BLaER1 treated with 17β-estradiol and CSF1 and Interleukin-3, amounts not matched to agents 10 nM and 100 nM (cell line): ENCODE measurements at regions not wholly inside any gene's neighbourhood (a gene's known extent, or its start where the extent isn't known, plus 50 kb on each side); places are given as distances from the start of the nearest gene placed in this dataset.

Source experiments
- H3K27ac ChIP-seq, 11 experiments: shearing (Covaris generic); formaldehyde crosslinking; 2 replicates each; pipeline ENCODE4 v1.8.1; 2022
- H3K27me3 ChIP-seq, 11 experiments: shearing (Covaris generic); formaldehyde crosslinking; 2 replicates each; pipeline ENCODE4 v1.8.1; 2022
- H3K36me3 ChIP-seq, 11 experiments: shearing (Covaris generic); formaldehyde crosslinking; 2 replicates each; pipeline ENCODE4 v1.8.1; 2022
- H3K4me1 ChIP-seq, 10 experiments: shearing (Covaris generic); formaldehyde crosslinking; 2 replicates each; pipeline ENCODE4 v1.8.1; 2022
- H3K4me2 ChIP-seq, 11 experiments: shearing (Covaris generic); formaldehyde crosslinking; 2 replicates each; pipeline ENCODE4 v1.8.1; 2022
- H3K4me3 ChIP-seq, 10 experiments: shearing (Covaris generic); formaldehyde crosslinking; 2 replicates each; pipeline ENCODE4 v1.8.1; 2022
- H3K9ac ChIP-seq, 11 experiments: shearing (Covaris generic); formaldehyde crosslinking; 2 replicates each; pipeline ENCODE4 v1.8.1; 2022
- H3K9me3 ChIP-seq, 11 experiments: shearing (Covaris generic); formaldehyde crosslinking; replicated peaks in 1 of 11; 2 replicates each; pipeline ENCODE4 v1.8.1; 2022
- H4K20me1 ChIP-seq, 11 experiments: shearing (Covaris generic); formaldehyde crosslinking; 2 replicates each; pipeline ENCODE4 v1.8.1; 2022
- Cebpa-rat ChIP-seq, 11 experiments: shearing (Covaris generic); IDR thresholded peaks; 2 replicates each; pipeline ENCODE4 v1.8.1; 2022

GRCh38 chr1:37102656-37103382 is 68.5 kb upstream of the GRIK3 start:
- no peak for TF ChIP-seq Cebpa-rat (IDR thresholded peaks at IDR 0.05)
- no peaks in the 10 kb centered on the region for H3K9me3 ChIP-seq
- no peaks in the 10 kb centered on the region for H3K27me3 ChIP-seq
- H3K36me3 ChIP-seq, result no peaks in the 10 kb centered on the region
- H3K27ac ChIP-seq, result no peak overlapping the region
- H3K9ac ChIP-seq, result no peak overlapping the region
- no peak overlapping the region for H3K4me2 ChIP-seq
- H3K4me3 ChIP-seq, result no peak overlapping the region
- H4K20me1 ChIP-seq, result no peaks in the 10 kb centered on the region
- H3K4me1 ChIP-seq, result peaks cover 0 to 8% (median 0%) of the 10 kb centered on the region in 10 experiments; a peak in 4 of 20 replicates

- no peak overlapping the region for H3K9ac ChIP-seq
- no peak overlapping the region for H3K4me2 ChIP-seq
- TF ChIP-seq Cebpa-rat (IDR thresholded peaks at IDR 0.05), result no peak
- H3K4me1 ChIP-seq, result 0 out of 20 replicates have a peak, but pooled peaks cover 0 to 5% (median 0%) of the 10 kb centered on the region in 10 experiments
- no peaks in the 10 kb centered on the region for H4K20me1 ChIP-seq
- H3K36me3 ChIP-seq, result no peaks in the 10 kb centered on the region
- H3K27me3 ChIP-seq, result no peaks in the 10 kb centered on the region
- no peak overlapping the region for H3K4me3 ChIP-seq
- H3K9me3 ChIP-seq, result no peaks in the 10 kb centered on the region
- no peak overlapping the region for H3K27ac ChIP-seq
Measured at GRCh38 chr1:37105911-37106310, 71.6 kb upstream of the GRIK3 start.

DNA sequence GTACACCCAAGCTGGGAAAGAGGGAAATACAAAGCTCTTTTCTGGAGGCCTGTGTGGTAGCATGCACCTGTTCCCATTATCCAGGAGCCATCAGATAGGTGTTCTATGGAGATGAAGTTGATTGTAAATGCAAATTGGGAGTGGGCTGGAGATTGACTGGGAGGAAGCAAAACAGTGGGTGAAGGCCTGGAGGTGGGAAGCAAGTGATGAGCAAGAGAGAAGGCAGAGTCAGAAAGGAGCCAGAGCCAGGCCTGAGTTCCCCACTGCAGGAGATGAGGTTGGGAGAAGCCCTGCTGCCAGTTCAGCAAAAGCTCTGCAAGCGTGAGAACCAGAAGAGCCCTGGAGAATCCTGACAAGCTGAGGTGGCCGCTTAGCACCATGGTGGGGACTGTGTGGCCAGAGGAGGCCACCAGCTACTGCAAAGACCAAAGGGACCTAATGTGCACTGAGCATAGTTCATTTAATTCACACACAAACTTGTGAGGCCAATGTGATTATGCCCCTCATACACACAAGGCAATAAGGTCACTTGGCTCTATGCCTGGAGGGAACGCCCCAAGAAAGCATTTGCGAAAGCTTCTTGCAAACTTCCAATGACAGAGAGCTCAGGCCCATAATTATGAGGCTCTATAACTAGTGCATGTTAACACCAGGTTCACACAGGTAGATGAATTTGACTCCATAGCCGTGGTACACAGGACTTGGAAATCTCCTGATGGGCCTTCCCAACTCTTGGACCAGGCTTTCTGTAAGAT is 73.0 kb upstream of the GRIK3 start:
- no peak overlapping the region for H3K4me2 ChIP-seq
- H3K4me1 ChIP-seq, result no peaks in the 10 kb centered on the region
- no peak for TF ChIP-seq Cebpa-rat (IDR thresholded peaks at IDR 0.05)
- H3K27me3 ChIP-seq, result no peaks in the 10 kb centered on the region
- no peak overlapping the region for H3K4me3 ChIP-seq
- no peak overlapping the region for H3K27ac ChIP-seq
- no peak overlapping the region for H3K9ac ChIP-seq
- H3K36me3 ChIP-seq, result no peaks in the 10 kb centered on the region
- H3K9me3 ChIP-seq, result no peaks in the 10 kb centered on the region
- H4K20me1 ChIP-seq, result no peaks in the 10 kb centered on the region

- H3K27me3 ChIP-seq, result no peaks in the 10 kb centered on the region
- H3K4me3 ChIP-seq, result no peak overlapping the region
- no peak overlapping the region for H3K4me2 ChIP-seq
- H4K20me1 ChIP-seq, result no peaks in the 10 kb centered on the region
- no peak overlapping the region for H3K27ac ChIP-seq
- no peaks in the 10 kb centered on the region for H3K4me1 ChIP-seq
- no peaks in the 10 kb centered on the region for H3K36me3 ChIP-seq
- H3K9me3 ChIP-seq, result no peaks in the 10 kb centered on the region
- TF ChIP-seq Cebpa-rat (IDR thresholded peaks at IDR 0.05), result no peak
- H3K9ac ChIP-seq, result no peak overlapping the region
Measured at GRCh38 chr1:37108596-37109188, 74.4 kb upstream of the GRIK3 start.

DNA sequence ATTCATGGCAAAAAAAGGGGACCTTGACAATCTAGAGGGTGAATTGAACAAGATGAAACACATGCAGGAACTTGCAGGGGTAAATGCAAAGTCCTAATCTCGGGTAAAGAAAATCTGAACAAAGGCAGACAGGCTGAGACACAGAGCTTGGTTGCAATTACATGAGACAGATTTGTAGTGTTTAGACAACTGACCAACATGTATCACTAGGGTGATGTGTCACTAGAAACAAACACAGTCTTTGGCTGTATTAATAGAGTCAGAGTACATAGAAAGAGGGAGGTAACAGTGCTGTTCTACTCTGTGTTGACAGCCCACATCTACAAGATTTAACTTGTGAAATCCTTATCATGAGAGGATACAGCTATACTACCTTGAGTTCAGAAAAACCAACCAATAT is 78.1 kb upstream of the GRIK3 start:
- no peak for TF ChIP-seq Cebpa-rat (IDR thresholded peaks at IDR 0.05)
- H3K27me3 ChIP-seq, result no peaks in the 10 kb centered on the region

DNA sequence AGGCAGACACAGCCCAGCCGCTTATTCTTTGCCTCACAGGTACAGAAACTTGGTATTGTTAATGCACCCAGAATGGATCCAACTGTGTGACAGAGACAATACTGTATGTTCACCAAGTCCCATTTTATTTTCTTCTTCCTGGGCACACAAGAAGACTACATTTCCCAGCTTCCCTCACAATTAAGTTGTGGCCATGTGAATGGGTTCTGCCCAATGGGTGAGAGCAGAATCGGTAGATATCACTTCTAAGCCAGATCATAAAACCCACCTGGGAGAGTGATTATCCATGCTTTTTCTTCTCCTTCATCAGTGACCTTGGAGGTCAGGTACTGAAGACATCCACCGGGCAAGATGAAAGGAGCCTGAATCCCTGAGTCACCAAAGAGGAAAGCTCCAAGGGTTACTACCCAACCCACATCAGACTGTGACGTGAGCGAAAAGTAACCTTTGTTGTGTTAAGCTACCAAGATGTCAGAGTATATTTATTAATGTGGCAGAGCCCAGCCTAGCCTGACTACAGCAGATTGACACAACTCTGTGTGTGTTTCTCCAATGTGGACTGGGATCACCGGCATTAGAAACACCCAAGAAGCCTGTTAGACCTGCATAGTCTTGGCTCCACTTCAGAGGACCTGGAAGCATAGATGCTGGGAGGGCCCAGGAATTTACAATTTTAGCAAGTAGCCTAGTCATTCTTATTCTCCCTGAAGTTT is 79.1 kb upstream of the GRIK3 start:
- Histone ChIP-seq H3K4me1 (no peaks in the 10 kb centered on the region), H3K27ac (no peak overlapping the region), H3K9me3 (no peaks in the 10 kb centered on the region), H3K4me2 (no peak overlapping the region), H4K20me1 (no peaks in the 10 kb centered on the region), H3K27me3 (no peaks in the 10 kb centered on the region), H3K36me3 (no peaks in the 10 kb centered on the region), H3K9ac (no peak overlapping the region), H3K4me3 (no peak overlapping the region)
- no peak for TF ChIP-seq Cebpa-rat (IDR thresholded peaks at IDR 0.05)

More for the DNA sequence above, 78.1 kb upstream of the GRIK3 start:
- no peak overlapping the region for H3K9ac ChIP-seq
- no peaks in the 10 kb centered on the region for H3K36me3 ChIP-seq
- H3K4me1 ChIP-seq, result no peaks in the 10 kb centered on the region
- H3K4me2 ChIP-seq, result no peak overlapping the region
- H3K4me3 ChIP-seq, result no peak overlapping the region
- no peaks in the 10 kb centered on the region for H4K20me1 ChIP-seq
- no peak overlapping the region for H3K27ac ChIP-seq
- no peaks in the 10 kb centered on the region for H3K9me3 ChIP-seq

DNA sequence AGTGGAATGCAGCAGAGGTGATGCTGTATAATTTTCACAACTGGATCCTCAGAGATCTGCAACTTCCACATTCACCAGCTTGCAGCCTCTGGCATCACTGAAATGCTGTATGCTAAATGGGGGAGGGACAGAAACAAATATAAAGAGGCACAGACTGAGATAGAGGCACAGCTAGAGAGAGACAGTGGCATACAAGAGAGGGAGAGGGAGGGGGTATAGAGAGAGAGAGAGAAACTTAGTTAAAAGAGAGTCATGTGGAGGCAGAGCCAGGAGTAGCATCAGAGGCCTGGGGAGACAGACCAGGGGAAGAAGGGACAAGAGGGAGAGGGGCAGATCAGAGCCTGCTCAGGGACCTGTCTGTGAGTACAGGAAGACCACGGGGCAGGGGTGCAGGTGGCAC is 84.5 kb upstream of the GRIK3 start:
- H3K4me3 ChIP-seq, result no peak overlapping the region
- H3K27ac ChIP-seq, result no peak overlapping the region
- no peaks in the 10 kb centered on the region for H3K4me1 ChIP-seq
- no peak overlapping the region for H3K4me2 ChIP-seq
- H3K36me3 ChIP-seq, result no peaks in the 10 kb centered on the region
- H3K9ac ChIP-seq, result no peak overlapping the region
- H3K27me3 ChIP-seq, result no peaks in the 10 kb centered on the region
- TF ChIP-seq Cebpa-rat (IDR thresholded peaks at IDR 0.05), result no peak
- H4K20me1 ChIP-seq, result no peaks in the 10 kb centered on the region
- H3K9me3 ChIP-seq, result peaks cover 0 to 13% (median 0%) of the 10 kb centered on the region in 11 experiments; a peak in 2 of 22 replicates

GRCh38 chr1:37120279-37120678 is 86.0 kb upstream of the GRIK3 start:
- Histone ChIP-seq H3K4me1 (no peaks in the 10 kb centered on the region), H3K27ac (no peak overlapping the region), H3K27me3 (no peaks in the 10 kb centered on the region), H3K4me2 (no peak overlapping the region), H3K9ac (no peak overlapping the region), H3K9me3 (peaks cover 0 to 13% (median 0%) of the 10 kb centered on the region in 11 experiments; a peak in 2 of 22 replicates), H3K36me3 (no peaks in the 10 kb centered on the region), H4K20me1 (no peaks in the 10 kb centered on the region), H3K4me3 (no peak overlapping the region)
- TF ChIP-seq Cebpa-rat (IDR thresholded peaks at IDR 0.05), result no peak
